RPMI7951 (cell line): ENCODE measurements at regions not wholly inside any gene's neighbourhood (a gene's known extent, or its start where the extent isn't known, plus 50 kb on each side); places are given as distances from the start of the nearest gene placed in this dataset.

ENCODE experiments used
- DNase-seq: peaks from one replicate; pipeline ENCODE4 v3.0.0-alpha.2; 2012; ENCODE audit warnings: low read depth

DNA sequence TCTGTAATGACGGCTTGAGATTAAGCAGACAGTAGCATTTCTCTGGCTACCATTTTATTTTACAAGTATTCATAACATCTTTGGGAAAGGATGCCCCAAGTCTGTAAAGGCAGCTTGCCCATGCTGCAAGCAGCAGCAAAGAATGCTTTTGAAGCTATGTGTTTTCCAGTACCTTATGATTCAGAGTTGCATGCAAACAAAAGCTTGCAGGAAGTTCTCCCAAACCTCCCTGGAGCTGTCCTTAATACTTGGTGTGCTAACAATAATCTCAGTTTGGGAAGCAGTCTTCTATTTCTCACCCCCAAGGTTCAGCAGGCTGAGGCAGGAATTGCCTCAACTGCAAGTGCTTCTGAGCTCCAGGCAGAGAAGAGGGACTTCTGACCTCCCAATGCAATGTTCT lies 60.8 kb downstream of the CCNA1 start:
- no peak for DNase-seq

GRCh38 chr13:36495431-36495830 lies 63.1 kb downstream of the CCNA1 start:
- DNase-seq = no peak

DNA sequence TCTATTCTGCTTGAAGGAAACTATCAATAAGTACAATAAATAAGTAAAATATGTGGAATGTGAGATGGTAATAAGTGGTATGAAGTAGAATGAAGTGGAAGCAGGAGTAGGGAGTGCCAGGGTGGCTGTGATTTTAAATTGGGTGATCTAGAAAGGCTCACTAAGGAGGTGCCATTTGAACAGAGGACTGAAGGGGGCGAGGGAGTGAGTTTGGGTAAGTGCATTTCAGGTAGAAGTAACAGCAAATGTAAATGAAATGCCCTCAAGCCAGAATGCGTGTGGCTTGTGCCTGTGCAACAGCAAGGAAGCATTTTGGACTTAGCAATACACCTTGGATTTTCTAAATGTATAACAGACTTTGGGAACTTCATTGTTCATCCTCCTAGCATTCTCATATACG lies 77.1 kb downstream of the CCNA1 start:
- no peak for DNase-seq

DNA sequence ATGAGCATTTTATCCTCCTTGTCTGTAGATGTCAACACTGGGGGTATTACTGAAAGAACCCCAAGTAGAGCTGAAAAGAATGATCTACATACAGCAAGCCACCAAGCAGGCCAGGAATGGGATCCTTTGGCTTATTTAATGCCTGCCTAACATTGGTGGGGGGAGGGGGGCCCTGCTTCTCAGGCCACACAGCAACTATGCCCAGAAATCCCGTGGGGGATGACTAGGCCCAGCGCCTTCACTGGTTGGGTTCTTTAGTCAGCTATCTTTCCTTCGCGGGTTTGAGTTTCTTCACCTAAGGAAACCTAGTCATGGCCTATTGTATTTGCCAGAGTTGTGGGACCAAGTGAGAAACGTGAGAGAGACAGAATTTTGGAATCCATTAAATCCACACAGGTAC lies 80.5 kb downstream of the CCNA1 start:
- no peak for DNase-seq

- DNase-seq = no peak
These were observed 81.0 kb downstream of the CCNA1 start for GRCh38 chr13:36513266-36513665.

GRCh38 chr13:36515466-36515865 lies 83.2 kb downstream of the CCNA1 start:
- DNase-seq = no peak

DNA sequence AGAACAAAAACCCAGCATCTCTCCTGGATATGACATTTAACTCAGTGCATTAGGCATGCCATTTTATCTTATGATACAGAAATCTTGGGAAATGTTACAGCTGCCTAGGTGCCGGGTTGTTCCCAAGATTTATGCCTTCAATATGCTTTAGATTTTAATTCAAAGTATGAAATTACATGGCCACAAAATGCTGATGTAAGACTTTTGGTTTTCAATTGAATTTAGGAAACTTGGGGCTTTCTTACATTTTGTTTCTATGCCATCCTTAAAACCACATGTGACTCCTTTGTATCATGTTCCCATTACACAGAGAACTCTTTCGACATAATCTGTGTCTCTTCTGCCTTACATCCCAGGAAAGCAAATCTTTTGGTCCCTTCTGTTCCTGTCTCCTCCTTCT lies 83.9 kb downstream of the CCNA1 start:
- no peak for DNase-seq

- no peak for DNase-seq
These were observed 86.4 kb downstream of the CCNA1 start for GRCh38 chr13:36518707-36519106.

GRCh38 chr13:36519432-36519831 lies 87.1 kb downstream of the CCNA1 start:
- no peak for DNase-seq

DNA sequence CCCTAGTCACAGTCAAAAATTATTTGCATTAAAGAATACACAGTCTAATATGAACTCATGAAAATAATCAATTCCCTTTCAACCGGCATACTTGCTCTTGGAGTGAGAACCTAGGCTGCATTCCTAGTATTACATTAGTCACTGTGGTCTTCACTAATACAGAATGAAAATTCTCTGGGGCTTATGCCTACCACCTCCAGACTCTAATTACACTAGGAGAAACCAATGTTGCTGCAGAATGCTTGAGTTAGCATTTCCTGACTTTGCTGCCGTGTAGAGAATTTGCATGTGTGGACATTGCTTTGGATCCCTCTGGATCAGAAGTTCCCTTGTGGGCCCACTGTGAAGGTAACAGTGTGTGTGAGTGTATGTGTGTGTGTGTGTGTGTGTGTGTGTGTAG lies 87.8 kb downstream of the CCNA1 start:
- DNase-seq = no peak

DNA sequence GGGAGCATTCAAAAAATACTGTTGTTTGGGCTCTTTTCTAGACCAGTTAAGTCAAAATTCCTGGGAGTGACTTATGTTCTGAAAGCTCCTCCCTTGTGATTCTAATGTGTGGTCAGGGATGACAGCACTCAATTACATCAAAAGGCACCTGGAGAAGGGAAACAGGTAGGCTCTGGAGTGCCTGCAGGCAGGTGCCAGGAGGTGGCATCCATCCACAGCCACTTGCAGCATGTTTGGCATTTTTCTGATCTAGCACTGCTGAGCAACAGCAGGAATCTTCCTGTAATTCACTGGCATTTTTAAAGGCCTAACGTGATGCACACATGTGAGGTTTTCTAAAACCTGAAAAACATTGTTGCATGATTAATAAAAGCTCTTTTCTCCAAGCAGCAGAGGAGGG lies 94.6 kb downstream of the CCNA1 start:
- DNase-seq = no peak

GRCh38 chr13:36528105-36528504 lies 95.8 kb downstream of the CCNA1 start:
- no peak for DNase-seq

- DNase-seq = no peak
These were observed 97.9 kb downstream of the CCNA1 start for GRCh38 chr13:36530050-36530789.

DNA sequence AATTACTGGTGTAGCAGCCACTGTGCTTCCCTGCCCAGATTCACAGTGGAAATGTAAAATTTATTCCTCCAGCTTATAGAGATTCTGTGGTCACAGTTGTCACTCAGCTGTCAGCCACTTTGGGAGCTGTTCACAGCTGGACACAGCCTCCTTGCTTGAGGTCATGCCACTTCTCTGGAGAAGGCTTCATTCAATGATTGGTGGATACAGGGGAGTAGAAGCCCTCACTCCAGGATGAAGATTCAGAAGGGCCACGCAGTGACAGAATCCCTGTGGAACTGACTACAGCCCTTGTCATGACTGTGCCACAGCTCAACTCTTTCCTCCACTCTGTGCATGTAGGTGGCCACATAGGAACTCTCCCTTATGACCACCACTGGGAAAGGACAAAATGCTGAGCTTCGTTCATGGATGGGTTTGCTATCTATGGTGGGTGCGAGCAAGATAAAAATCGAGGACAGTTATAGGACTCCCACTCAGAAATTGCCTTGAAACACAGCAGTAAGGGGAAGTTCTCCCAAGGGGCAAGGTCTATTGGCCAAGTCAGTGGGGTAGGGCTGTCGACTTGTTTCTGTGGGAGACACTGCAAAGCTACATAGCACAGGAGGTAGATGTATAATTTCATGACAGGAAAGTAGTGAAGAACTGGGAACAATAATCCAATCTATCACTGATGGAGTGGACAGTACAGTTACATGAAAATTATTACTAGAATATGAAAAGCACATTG lies 98.7 kb downstream of the CCNA1 start:
- DNase-seq = no peak

DNA sequence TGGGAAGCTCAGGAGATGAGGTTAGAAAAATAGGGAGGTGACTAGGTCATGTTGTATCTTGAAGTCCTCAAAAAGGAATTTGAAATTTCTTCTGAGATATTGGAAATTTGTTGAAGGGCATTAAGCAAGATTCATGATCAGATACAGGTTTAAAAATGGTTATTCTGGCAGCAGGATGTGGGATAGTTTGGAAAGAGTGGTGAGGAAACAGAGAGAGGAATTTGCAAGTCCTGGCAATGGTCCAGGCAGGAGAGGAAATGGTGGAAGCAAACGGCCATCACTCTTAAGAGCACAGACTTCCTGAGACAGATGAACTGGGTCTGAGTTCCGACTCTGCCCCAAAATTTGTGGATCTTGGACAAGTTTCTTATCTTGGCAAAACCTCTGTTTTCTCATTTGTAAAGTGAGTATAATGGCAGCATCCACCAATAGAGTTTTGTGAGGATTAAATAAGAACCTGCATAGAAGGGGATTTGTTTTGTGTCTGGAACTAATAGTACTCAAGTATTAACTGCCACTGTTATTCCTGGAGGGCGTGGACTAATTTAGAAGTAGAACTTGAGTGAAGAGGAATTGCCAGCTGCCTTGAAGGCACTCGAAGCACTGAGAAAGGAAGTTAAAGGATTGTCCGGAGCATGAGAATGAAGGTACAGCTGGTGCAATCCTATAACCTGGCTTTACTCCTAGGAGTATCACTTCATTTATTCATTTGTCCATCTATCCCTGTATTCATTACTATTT lies 99.6 kb downstream of the CCNA1 start:
- DNase-seq = no peak

DNA sequence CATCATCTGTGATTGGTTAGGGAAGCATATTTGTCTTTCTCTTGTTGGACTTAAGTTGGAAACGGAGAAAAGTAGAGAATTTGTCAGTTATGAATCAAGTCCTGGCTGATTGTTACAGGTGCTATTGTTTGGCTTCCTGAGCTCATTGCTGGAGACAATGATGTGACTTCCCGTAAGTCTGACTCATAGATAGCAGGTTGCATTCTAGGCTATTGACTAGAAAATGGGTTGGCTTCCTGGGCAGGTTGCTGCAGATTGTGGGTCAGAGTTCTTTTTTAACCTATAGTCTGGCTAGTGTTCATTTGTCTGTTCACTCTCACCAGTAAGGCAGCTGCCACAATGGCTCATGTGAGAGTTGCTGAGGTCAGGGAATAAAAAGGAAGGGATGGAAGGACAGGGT lies 101.5 kb downstream of the CCNA1 start:
- no peak for DNase-seq

GRCh38 chr13:36536546-36536945 lies 104.3 kb downstream of the CCNA1 start:
- no peak for DNase-seq

- no peak for DNase-seq
These were observed 111.4 kb downstream of the CCNA1 start for GRCh38 chr13:36543671-36544070.

GRCh38 chr13:36548129-36548528 lies 115.8 kb downstream of the CCNA1 start:
- no peak for DNase-seq

DNA sequence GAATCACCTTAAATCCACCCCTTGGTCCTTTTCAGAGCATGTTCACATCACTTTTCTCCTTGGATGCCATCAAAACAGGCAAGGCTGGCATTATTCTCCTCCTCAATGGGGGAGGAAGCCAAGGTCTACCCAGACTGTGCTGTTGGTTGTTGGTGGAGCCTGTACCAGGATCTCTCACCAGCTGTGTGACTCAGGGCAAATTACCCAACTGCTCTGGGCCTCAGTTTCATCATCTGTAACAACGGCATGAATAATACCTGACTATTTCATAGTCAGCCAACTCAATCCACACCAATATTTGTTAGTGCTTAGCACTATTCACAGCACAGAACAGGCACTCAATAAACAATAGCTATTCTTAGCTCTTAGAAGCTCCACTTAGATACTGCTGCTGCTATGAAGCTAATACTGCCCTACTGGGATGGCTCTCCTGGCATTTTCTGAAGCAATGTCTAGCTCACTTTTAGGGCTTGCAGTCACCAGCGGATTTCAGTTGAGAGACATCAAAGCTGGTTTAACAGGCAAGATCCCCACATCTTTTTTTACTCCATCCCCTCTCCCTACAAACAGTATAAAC lies 116.9 kb downstream of the CCNA1 start:
- no peak for DNase-seq

DNA sequence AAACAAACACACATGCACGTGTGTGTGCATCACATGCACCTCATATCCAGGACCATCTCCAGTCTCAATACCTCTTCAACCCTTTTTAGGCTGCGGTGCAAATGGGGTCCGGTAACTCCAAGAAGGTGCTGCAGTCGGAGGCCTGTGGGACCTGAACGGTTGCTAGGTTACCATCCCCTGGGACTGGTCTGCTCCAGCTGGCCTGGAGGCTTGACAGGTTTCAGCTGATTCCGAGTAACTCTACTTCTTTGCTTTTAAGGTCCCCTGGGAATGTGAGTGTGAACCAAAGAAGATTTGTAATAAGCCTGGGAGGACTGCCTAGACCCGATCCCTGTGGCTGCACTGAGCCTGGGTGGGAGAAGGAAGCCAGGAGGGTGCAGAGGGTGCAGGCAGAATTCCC lies 117.5 kb downstream of the CCNA1 start:
- no peak for DNase-seq

DNA sequence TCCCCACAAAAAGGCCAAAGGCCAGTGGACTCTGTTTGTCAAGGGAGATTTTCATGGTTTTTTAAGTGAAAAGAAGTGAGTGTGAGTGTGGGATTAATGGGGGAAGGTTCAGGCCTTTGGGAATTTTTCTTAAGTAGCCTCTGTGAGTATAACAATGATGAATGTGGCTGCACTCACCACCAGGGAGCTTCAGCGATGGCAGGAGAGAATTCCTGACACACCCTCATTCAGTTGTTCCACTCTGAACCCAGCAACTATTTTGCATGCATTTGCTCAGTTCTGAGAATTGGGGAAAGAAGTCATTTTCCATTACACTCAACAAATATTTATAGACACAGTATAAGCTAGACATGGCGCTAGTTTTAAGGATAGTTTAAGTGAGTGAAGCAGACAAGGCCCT lies 117.9 kb downstream of the CCNA1 start:
- DNase-seq = no peak

GRCh38 chr13:36551445-36551844 lies 119.2 kb downstream of the CCNA1 start:
- DNase-seq = no peak
